ENCODE measurements at regions not wholly inside any gene's neighbourhood (a gene's known extent, or its start where the extent isn't known, plus 50 kb on each side); places are given as distances from the start of the nearest gene placed in this dataset.
A peak's percentile ranks its signal among the peaks of the same experiment; 100 is the strongest.
"Not testable (repeated sequence)": the region's sequence is repeated elsewhere in the genome, so short reads cannot be mapped to it uniquely, and the experiment has no call there.

DNA sequence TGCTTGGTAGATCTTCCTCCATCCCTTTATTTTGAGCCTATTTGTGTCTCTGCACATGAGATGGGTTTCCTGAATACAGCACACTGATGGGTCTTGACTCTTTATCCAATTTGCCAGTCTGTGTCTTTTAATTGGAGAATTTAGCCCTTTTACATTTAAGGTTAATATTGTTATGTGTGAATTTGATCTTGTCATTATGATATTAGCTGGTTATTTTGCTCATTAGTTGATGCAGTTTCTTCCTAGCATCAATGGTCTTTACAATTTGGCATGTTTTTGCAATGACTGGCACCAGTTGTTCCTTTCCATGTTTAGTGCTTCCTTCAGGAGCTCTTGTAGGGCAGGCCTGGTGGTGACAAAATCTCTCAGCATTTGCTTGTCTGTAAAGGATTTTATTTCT, 72.4 kb downstream of the HNRNPD start:
- not testable (repeated sequence) for DNase-seq (ENCODE audit: low read depth)

DNA sequence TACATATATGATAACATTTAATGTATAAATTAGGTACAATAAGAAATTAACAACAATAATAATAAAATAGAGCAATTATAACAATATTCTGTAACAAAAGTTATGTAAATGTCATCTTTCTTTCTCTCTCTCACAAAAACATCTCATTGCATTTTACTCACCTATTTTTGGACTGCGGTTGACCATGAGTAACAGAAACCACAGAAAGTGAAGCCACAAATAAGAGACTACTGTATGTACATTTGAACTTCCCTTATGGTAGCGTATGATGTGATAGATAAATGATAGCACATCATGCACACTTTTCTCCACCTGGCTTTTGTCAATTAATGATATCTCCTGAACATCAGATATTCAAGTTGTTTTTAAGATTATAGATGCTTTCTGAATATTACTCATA, 80.5 kb downstream of the HNRNPD start:
- DNase-seq (ENCODE audit: low read depth): no peak

DNA sequence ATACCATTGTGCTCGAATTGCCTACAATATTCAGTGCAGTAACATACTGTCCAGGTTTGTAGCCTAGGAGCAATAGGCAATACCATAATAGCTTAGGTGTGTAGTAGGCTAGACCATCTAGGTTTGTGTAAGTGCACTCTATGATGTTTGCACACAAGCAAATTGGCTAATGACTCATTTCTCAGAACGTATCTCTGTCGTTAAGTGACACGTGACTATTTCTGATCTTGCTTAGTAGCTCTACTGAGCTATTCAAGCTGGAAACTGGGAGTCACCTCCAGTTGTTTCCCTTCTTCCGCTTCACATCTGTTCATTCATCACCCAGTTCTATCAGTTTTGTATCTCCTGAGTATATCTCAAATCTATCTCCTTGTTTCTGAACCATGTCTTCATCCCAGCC, 86.1 kb downstream of the HNRNPD start:
- DNase-seq (ENCODE audit: low read depth): no peak

GRCh38 chr4:82284858-82285805, 88.7 kb downstream of the HNRNPD start:
- peak; percentile 96 for DNase-seq (ENCODE audit: low read depth)

DNA sequence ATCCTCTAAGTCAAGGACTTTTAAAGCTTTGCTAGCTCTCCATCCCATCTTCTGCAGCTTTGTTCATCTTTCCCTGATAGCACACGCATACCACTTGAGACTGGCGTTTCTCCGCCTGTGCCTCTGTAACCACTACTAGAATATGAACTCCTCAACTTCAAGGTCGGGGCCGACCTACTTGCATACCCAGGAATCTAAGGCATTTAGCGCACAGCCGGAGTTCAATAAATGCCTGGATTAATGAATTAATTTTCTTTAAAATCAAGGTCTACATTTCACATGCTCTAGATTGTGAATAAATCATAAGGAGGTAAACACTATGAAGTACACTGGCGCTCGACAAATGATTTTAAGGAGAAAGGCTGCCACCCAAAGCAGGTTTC, 89.3 kb downstream of the HNRNPD start:
- no peak for DNase-seq (ENCODE audit: low read depth)

DNA sequence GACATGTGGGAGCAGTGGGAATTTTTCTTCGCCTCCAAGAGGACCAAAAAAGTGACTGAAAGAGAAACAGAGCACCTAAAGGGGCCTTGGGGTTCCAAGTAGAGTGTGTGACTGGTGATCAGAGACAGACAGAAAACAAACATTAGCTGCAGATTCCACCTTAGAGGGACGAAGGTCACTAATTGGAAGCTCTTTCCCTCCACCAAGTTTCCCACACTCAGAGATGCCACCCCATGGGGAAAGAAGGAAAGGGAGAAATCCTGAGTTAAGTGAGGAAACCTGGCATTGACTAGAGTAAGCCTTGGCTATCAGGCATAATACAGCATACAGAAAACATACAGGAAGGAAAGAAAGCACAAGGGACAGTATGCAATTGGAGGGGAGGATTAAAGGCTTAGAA, 90.9 kb downstream of the HNRNPD start:
- DNase-seq (ENCODE audit: low read depth): no peak

- not testable (repeated sequence) for DNase-seq (ENCODE audit: low read depth)
Measured at GRCh38 chr4:82279550-82279949, 94.2 kb downstream of the HNRNPD start.

DNA sequence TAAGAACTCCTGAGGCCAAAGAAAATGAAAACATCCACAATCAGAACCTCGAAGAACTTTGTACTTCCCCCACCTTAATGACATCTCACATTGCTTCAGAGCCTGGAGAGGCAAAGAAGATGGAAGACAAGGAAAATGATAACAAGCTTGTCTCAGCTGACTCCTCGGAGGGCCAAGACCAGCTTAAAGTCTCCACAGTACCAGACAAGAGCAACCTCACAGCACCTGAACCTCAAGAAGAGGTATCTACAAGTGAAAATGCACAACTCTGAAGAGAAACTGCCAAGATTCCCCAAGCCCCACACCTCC, 97.5 kb downstream of the HNRNPD start:
- no peak for DNase-seq (ENCODE audit: low read depth)

DNA sequence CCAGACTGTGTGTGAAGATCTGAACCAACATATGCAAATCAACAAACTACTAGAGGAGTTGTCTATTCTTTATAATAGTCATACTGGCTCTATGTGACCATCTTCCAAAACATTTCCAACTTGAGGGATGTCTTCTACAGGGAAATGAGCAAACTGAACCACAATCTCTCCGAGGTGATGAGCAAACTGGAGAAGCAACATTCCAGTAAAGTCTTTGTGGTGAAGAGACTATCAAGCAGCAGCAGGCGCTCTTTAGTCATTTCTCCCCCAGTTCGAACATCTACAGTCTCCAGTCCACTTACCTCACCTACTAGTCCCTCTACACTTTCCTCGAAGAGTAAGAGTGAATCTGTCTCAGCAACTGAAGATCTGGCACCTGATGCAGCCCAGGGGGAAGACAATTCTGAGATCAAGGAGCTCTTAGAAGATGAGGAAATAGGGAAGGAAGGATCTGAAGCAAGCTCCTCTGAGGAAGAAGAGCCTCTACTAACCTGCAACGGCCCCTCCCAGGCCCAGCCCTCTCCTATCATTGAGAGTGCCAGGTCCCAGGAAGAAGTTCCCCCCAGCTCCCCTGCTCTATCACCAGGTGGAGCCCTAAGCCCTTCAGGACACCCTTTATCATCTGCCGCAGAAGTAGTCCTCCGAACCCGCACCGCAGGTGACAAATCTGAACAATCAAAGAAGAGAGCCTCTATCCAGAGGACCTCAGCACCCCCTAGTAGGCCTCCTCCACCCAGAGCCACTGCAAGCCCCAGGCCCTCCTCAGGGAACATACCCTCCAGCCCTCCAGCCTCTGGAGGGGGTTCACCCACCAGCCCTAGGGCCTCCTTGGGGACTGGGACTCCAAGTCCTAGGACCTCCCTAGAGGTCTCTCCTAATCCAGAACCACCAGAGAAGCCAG, 98.1 kb downstream of the HNRNPD start:
- DNase-seq (ENCODE audit: low read depth): no peak

DNA sequence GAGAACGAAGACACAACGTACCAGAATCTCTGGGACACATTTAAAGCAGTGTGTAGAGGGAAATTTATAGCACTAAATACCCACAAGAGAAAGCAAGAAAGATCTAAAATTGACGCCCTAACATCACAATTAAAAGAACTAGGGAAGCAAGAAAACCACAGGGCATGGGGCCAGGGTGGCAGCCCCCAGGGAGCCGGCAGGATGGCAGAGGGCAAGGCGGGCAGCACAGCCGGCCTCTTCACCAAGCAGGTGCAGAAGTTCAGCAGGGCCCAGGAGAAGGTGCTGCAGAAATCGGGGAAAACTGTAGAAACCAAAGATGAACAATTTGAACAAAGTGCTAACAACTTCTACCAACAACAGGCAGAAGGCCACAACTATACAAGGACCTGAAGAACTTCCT, 99.1 kb downstream of the HNRNPD start:
- DNase-seq (ENCODE audit: low read depth): not testable (repeated sequence)

DNA sequence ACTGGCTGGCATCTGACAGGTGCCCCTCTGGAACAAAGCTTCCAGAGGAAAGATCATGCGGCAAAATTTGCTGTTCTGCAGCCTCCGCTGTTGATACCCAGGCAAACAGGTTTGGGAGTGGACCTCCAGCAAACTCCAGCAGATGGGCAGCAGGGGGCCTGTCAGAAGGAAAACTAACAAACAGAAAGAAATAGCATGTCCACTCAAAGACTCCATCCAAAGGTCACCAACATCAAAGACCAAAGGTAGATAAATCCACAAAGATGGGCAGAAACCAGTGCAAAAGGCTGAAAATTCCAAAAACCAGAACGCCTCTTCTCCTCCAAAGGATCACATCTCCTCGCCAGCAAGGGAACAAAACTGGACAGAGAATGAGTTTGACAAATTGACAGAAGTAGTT, 101.3 kb downstream of the HNRNPD start:
- DNase-seq (ENCODE audit: low read depth): not testable (repeated sequence)

DNA sequence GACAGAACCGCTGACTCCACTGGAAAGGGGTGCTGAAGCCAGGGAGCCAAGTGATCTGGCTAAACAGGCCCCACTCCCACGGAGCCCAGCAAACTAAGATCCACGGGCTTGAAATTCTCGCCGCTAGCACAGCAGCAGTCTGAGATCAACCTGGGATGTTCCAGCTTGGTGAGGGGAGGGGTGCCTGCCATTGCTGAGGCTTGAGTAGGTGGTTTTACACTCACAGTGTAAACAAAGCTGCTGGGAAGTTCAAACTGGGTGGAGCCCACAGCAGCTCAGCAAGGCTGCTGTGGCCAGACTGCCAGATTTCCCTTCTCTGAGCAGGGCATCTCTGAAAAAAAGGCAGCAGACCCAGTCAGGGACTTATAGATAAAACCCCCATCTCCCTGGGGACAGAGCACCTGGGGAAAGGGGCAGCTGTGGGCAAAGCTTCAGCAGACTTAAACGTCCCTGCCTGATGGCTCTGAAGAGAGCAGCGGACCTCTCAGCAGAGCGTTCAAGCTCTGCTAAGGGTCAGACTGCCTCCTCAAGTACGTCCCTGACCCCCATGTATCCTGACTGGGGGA, 101.8 kb downstream of the HNRNPD start:
- not testable (repeated sequence) for DNase-seq (ENCODE audit: low read depth)

- no peak for DNase-seq (ENCODE audit: low read depth)
Measured at GRCh38 chr4:82268826-82269193, 105.0 kb downstream of the HNRNPD start.

DNA sequence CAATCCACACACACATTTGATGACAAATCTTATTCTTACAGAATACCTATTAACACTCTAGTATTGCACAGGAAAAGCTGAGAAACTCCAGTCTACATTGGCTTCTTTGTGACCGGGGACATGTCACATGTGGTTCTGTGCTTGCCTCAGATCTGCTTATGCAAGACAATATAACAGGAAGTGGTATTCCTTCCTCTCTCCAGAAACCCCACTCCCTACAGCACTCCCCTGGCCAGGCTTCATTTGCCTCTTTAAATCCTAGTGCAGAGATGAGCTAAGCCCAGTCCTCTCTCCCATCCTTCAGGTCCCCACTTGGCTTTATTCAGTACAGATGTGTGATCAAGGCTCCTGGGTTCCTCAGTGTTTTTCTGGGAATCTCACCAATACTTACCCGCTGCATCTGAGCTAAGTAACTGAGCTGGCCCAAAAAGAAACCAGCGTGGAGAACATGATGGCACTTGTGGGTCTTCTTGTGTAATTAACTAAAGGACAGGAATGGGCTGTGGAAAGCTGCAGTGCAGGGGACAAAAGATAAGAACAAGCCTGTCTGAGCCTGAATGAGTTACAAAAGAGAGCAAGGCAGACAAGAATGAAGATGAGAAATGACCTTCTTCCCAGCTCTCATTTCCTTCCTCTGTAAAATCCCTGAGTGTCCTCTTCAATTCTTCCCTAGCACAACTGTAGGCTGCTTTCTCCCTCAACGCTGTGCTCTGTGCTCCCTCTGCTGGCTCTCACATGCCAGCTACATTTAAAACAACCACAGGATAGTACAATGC, 105.6 kb downstream of the HNRNPD start:
- DNase-seq (ENCODE audit: low read depth): peak; percentile 27

GRCh38 chr4:82267506-82267905, 106.3 kb downstream of the HNRNPD start:
- no peak for DNase-seq (ENCODE audit: low read depth)

DNA sequence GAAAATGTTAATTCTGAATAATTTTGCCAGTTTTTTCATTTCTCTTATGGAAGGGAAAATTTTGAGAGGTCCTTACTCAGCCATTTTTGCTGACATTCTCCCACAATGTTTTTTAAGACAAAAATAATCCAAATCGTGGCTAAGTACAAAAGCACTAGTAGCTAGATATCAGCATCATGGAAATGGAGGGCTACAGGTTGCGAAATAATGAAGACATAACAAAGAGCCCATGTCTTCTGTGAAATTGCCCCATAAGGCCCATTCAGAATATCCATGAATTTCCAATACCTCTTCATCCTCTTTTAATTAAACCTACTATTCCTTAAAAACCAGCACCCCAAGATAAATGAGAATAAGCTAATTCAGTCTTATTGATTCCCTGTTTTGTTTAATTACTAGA, 107.4 kb downstream of the HNRNPD start:
- no peak for DNase-seq (ENCODE audit: low read depth)

DNA sequence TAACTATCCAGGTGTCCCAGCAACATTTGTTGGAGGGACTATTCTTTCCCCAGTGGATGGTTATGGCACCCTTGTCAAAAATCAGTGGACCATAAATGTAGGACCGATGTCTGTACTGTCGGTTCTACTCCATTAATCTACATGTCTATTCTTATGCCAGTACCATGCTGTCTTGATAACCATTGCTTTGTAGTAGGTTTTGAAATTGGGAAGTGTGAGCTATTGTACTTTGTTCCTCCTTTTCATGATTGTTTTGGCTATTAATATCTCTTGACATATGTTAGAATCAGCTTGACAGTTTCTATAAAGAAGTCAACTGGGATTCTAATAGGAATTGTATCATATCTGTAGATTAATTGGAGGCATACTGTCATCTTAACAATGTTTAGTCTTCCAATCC, 112.7 kb downstream of the HNRNPD start:
- no peak for DNase-seq (ENCODE audit: low read depth)

DNA sequence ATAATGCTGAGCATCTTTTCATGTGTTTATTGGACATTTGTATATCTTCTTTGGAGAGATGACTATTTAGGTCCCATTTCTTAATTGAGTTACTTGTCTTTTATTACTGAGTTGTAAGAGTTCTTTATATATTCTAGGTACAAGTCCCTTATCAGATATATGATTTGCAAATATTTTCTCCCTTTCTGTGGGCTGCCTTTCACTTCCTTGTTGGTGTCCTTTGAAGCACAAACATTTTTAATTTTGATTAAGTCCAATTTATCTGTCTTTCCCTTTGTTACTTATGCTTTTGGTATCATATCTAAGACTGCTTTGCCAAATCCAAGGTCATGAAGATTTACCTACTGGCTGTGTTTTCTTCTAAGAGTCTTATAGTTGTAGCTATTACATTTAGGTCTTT, 113.2 kb downstream of the HNRNPD start:
- DNase-seq (ENCODE audit: low read depth): no peak

GRCh38 chr4:82256718-82257117, 117.1 kb downstream of the HNRNPD start:
- no peak for DNase-seq (ENCODE audit: low read depth)

DNA sequence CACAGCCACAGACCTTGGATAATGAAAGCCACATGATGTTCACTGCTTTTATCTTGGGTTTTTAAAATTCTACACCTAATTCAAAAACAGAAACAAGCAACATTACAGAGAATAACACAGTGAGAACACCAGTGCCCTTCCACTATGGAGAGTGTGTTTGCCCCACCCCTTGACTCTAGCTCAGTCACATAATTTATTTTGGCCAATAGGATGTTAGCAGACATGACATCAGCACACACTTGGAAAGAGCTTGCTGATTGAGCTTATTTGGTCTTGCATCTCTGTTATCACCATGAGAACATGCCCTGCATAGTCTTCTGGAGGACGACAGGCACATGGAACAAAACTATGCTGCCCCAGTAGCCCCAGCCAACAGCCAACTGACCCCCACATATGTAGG, 118.1 kb downstream of the HNRNPD start:
- DNase-seq (ENCODE audit: low read depth): no peak

DNA sequence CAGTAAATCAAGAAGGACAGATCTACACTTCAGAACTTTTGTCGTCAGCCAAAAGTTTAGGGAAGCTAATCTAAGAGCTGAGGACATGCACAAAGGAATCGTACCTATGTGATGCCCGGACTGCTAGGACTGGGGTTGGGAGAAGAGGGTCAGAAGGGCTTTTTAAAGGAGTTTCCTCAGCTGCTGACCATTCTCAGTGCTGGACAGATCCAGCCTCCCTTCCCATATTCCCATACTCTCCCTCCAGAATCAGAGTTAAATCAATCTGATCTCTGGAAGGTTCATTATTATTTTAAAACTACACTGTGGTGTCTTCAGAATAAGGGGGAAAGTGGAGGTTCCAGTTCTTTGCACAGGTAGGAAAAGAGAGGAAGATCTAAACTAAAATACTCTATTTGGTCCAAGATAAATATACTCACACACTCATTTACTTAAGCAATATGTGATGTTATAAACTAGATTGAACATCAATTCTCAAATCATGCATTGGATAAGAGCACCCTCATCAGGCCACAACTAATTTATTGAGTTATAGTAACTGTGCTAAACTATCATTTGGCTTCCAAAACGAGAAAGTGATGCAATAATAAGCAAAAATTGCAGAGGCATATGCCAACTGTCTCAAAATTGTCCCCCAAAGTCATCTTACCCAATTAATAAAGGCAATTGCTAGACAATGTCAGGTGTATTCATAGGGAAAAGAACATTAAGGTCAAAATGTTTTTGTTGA, 124.7 kb downstream of the HNRNPD start:
- DNase-seq (ENCODE audit: low read depth): no peak
